GM18505 (cell line): ENCODE measurements at regions not wholly inside any gene's neighbourhood (a gene's known extent, or its start where the extent isn't known, plus 50 kb on each side); places are given as distances from the start of the nearest gene placed in this dataset.

ENCODE experiments used
- ATAC-seq: cut with Tn5 transposase; IDR thresholded peaks from one replicate; pipeline ENCODE4 v1.9.1; 2021; ENCODE audit not compliant: unreplicated experiment
- POLR2A ChIP-seq: IDR thresholded peaks from 4 replicates; pipeline ENCODE4 v1.6.1; 2011; ENCODE audit warnings: borderline replicate concordance; ENCODE audit not compliant: insufficient read depth, insufficient read length; ENCODE audit errors: extremely low read depth

GRCh38 chr20:57066126-57066900 is 200.1 kb downstream of the BMP7 start:
- TF ChIP-seq POLR2A: no peak
- no peak for ATAC-seq

GRCh38 chr20:57069442-57069841 is 197.0 kb downstream of the BMP7 start:
- ATAC-seq: no peak
- TF ChIP-seq POLR2A: no peak

- ATAC-seq: no peak
- TF ChIP-seq POLR2A: no peak
Measured at GRCh38 chr20:57070296-57070695, 196.1 kb downstream of the BMP7 start.

- no peak for TF ChIP-seq POLR2A
- ATAC-seq: no peak
Measured at GRCh38 chr20:57071283-57071731, 195.1 kb downstream of the BMP7 start.

- TF ChIP-seq POLR2A: no peak
- no peak for ATAC-seq
Measured at GRCh38 chr20:57071954-57072583, 194.4 kb downstream of the BMP7 start.

- no peak for TF ChIP-seq POLR2A
- no peak for ATAC-seq
Measured at GRCh38 chr20:57073402-57073801, 193.0 kb downstream of the BMP7 start.

GRCh38 chr20:57074386-57074785 is 192.1 kb downstream of the BMP7 start:
- ATAC-seq: no peak
- no peak for TF ChIP-seq POLR2A

- no peak for ATAC-seq
- no peak for TF ChIP-seq POLR2A
Measured at GRCh38 chr20:57075181-57075580, 191.3 kb downstream of the BMP7 start.

GRCh38 chr20:57075603-57076002 is 190.8 kb downstream of the BMP7 start:
- no peak for ATAC-seq
- no peak for TF ChIP-seq POLR2A

- no peak for ATAC-seq
- no peak for TF ChIP-seq POLR2A
Measured at GRCh38 chr20:57076152-57076652, 190.2 kb downstream of the BMP7 start.

GRCh38 chr20:57076951-57077350 is 189.5 kb downstream of the BMP7 start:
- TF ChIP-seq POLR2A: no peak
- no peak for ATAC-seq

GRCh38 chr20:57078116-57078515 is 188.3 kb downstream of the BMP7 start:
- ATAC-seq: no peak
- no peak for TF ChIP-seq POLR2A

GRCh38 chr20:57079031-57080005 is 187.1 kb downstream of the BMP7 start:
- no peak for TF ChIP-seq POLR2A
- no peak for ATAC-seq
